PC-9 (cell line): ENCODE measurements at regions not wholly inside any gene's neighbourhood (a gene's known extent, or its start where the extent isn't known, plus 50 kb on each side); places are given as distances from the start of the nearest gene placed in this dataset.

Source experiments
- CTCF ChIP-seq: fragments of 200-600 bp; sonication (generic); conservative IDR thresholded peaks from 2 replicates; pipeline ENCODE4 v1.6.1; 2017; ENCODE audit warnings: mixed run types, antibody characterized with exemption, mild to moderate bottlenecking, moderate library complexity
- EZH2 ChIP-seq: fragments of 200-600 bp; sonication (generic); IDR thresholded peaks from 2 replicates; pipeline ENCODE4 v1.8.0; 2017; ENCODE audit warnings: antibody characterized with exemption, low read depth

- TF ChIP-seq EZH2: no peak
- no peak for TF ChIP-seq CTCF
Observed at GRCh38 chr7:109044691-109045090, 475.0 kb downstream of the DNAJB9 start.
